ENCODE measurements at regions not wholly inside any gene's neighbourhood (a gene's known extent, or its start where the extent isn't known, plus 50 kb on each side); places are given as distances from the start of the nearest gene placed in this dataset.

GRCh38 chr9:105154723-105155191 lies 89.7 kb upstream of the SLC44A1 start:
- Histone ChIP-seq H3K9me3 (no peaks in the 10 kb centered on the region), H3K4me1 (peaks cover 0 to 32% (median 27%) of the 10 kb centered on the region in 4 donors), H3K36me3 (no peaks in the 10 kb centered on the region), H3K27me3 (no peaks in the 10 kb centered on the region), H3K27ac (replicated peaks in 1 of 4) (no peak overlapping the region), H3K4me3 (no peak overlapping the region)
- no peak for TF ChIP-seq POLR2AphosphoS5 (IDR thresholded peaks at IDR 0.05)
- TF ChIP-seq CTCF (IDR thresholded peaks at IDR 0.05) = no peak
- TF ChIP-seq EP300 (IDR thresholded peaks at IDR 0.05) = no peak
- WGBS = 45% methylated on average over 2 of the region's 2 CpGs
- no peak for DNase-seq (ENCODE audit: extremely low spot score)
- intact Hi-C loops (cut with DNase I) = loop anchor here (5.0 kb wide), 3 partner anchors 92 to 287 kb away; no protein-coding TSS in a partner anchor

- WGBS = 11% methylated on average over 4 of the region's 4 CpGs
- no peaks in the 10 kb centered on the region for H3K36me3 ChIP-seq
- peaks cover 0 to 26% (median 15%) of the 10 kb centered on the region in 4 donors for H3K4me1 ChIP-seq
- no peaks in the 10 kb centered on the region for H3K27me3 ChIP-seq
- H3K9me3 ChIP-seq = no peaks in the 10 kb centered on the region
- peak; percentile 58 to 68 (median 60) for TF ChIP-seq CTCF (IDR thresholded peaks at IDR 0.05)
- TF ChIP-seq EP300 (IDR thresholded peaks at IDR 0.05) = no peak
- peak; percentile 72 to 84 for TF ChIP-seq POLR2AphosphoS5 (IDR thresholded peaks at IDR 0.05)
- no peak for DNase-seq (ENCODE audit: extremely low spot score)
- H3K4me3 ChIP-seq = no peak overlapping the region
- peak overlapping the region; percentile 37 to 59 (median 48) for H3K27ac ChIP-seq (replicated peaks in 1 of 4)
- intact Hi-C loops (cut with DNase I) = loop anchor here (2.0 to 5.0 kb wide), 3 partner anchors 188 to 290 kb away; partner anchors contain the start of gene ABCA1
These were observed 87.3 kb upstream of the SLC44A1 start for GRCh38 chr9:105157171-105157583.

DNA sequence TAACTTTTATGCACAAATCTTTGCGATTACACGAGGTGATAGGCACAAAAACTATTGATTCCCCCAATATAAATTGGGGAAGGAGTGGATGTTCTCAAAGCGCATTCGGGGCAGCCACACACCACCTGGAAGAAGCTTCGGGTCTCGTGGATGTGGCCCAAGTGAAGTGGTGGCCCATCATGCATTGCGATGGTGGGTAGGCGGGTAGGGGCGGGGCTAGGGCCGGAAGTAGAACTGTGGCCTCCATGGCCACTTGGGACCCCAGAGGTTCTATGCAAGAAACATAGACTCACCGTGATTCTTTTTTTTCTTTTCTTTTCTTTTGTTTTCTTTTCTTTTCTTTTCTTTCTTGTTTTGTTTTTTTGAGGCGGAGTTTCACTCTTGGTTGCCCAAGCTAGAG lies 86.4 kb upstream of the SLC44A1 start:
- H3K27me3 ChIP-seq = no peaks in the 10 kb centered on the region
- 92% methylated on average over 12 of the region's 12 CpGs for whole genome bisulfite sequencing
- TF ChIP-seq POLR2A (IDR thresholded peaks at IDR 0.05; ENCODE audit: low read depth) (no peak), EP300 (IDR thresholded peaks at IDR 0.05) (no peak), POLR2AphosphoS5 (IDR thresholded peaks at IDR 0.05) (no peak), CTCF (IDR thresholded peaks at IDR 0.05) (no peak)
- H3K9me3 ChIP-seq = no peaks in the 10 kb centered on the region
- peaks cover 0 to 26% (median 15%) of the 10 kb centered on the region in 4 donors for H3K4me1 ChIP-seq
- no peaks in the 10 kb centered on the region for H3K36me3 ChIP-seq
- no peak for DNase-seq (ENCODE audit: extremely low spot score)
- intact Hi-C loops (cut with DNase I) = loop anchor here (2.0 to 5.0 kb wide), 2 partner anchors 257 to 291 kb away; no protein-coding TSS in a partner anchor
- H3K4me3 ChIP-seq = no peak overlapping the region
- peak overlapping the region in 3 of 4 donors; percentile 40 to 59 (median 56) for H3K27ac ChIP-seq (replicated peaks in 1 of 4)

DNA sequence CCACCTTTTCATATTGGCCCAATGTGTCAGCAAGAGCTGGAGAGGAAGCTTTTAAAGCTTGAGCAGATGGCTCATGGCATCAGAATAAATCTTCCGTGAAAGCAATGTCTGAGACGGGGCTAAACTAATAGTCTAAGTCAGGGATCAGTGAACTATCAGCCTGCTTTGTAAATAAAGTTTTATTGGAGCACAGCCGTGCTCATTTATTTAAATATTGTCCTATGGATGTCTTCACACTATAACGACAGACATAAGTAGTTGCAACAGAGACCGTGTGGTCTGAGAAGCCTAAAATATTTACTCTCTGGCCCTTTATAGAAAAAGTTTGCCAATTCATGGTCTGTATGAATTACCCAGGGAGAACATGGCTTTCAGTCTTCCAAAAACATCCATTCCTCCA lies 85.6 kb upstream of the SLC44A1 start:
- no peaks in the 10 kb centered on the region for H3K9me3 ChIP-seq
- H3K27me3 ChIP-seq = no peaks in the 10 kb centered on the region
- no peak for DNase-seq (ENCODE audit: extremely low spot score)
- intact Hi-C loops (cut with DNase I) = loop anchor here (2.0 to 5.0 kb wide), 2 partner anchors 256 to 292 kb away; no protein-coding TSS in a partner anchor
- H3K4me1 ChIP-seq = peaks cover 0 to 26% (median 15%) of the 10 kb centered on the region in 4 donors
- WGBS = 79% methylated on average over 5 of the region's 5 CpGs
- TF ChIP-seq POLR2AphosphoS5 (IDR thresholded peaks at IDR 0.05) = no peak
- no peak for TF ChIP-seq EP300 (IDR thresholded peaks at IDR 0.05)
- TF ChIP-seq POLR2A (IDR thresholded peaks at IDR 0.05; ENCODE audit: low read depth) = no peak
- TF ChIP-seq CTCF (IDR thresholded peaks at IDR 0.05) = no peak
- H3K27ac ChIP-seq (replicated peaks in 1 of 4) = no peak overlapping the region
- no peak overlapping the region for H3K4me3 ChIP-seq
- H3K36me3 ChIP-seq = no peaks in the 10 kb centered on the region

GRCh38 chr9:105168870-105169319 lies 75.6 kb upstream of the SLC44A1 start:
- WGBS = 55% methylated on average over 3 of the region's 3 CpGs
- intact Hi-C loops (cut with DNase I) = no loop called here
- Histone ChIP-seq H3K9me3 (no peaks in the 10 kb centered on the region), H3K36me3 (no peaks in the 10 kb centered on the region), H3K4me3 (no peak overlapping the region), H3K27ac (replicated peaks in 1 of 4) (no peak overlapping the region), H3K4me1 (no peaks in the 10 kb centered on the region), H3K27me3 (no peaks in the 10 kb centered on the region)
- TF ChIP-seq EP300 (IDR thresholded peaks at IDR 0.05) (no peak), POLR2AphosphoS5 (IDR thresholded peaks at IDR 0.05) (no peak), CTCF (IDR thresholded peaks at IDR 0.05) (no peak), POLR2A (IDR thresholded peaks at IDR 0.05; ENCODE audit: low read depth) (no peak)
- no peak for DNase-seq (ENCODE audit: extremely low spot score)

Measured in esophagus muscularis mucosa (tissue), 4 donors.